Fibroblast of pulmonary artery (primary cell): ENCODE measurements at regions not wholly inside any gene's neighbourhood (a gene's known extent, or its start where the extent isn't known, plus 50 kb on each side); places are given as distances from the start of the nearest gene placed in this dataset.
"Not testable (repeated sequence)": the region's sequence is repeated elsewhere in the genome, so short reads cannot be mapped to it uniquely, and the experiment has no call there.

Experiments
- DNase-seq: peaks from one replicate; pipeline ENCODE4 v3.0.0-alpha.2; 2010; ENCODE audit warnings: low read depth
- H3K4me3 ChIP-seq: replicated peaks from 2 replicates; pipeline ENCODE4 v1.5.1; 2011; ENCODE audit warnings: low read depth, mild to moderate bottlenecking, control low read depth, low read length, moderate library complexity
- CTCF ChIP-seq: IDR thresholded peaks from 2 replicates; pipeline ENCODE4 v1.5.1; 2011; ENCODE audit warnings: mild to moderate bottlenecking, control low read depth, low read length, inconsistent platforms; ENCODE audit errors: missing control alignments

GRCh38 chr2:125756431-125756830, 899.5 kb upstream of the GYPC start:
- no peak for TF ChIP-seq CTCF
- no peak overlapping the region for H3K4me3 ChIP-seq
- DNase-seq, result no peak

- no peak overlapping the region for H3K4me3 ChIP-seq
- no peak for DNase-seq
- TF ChIP-seq CTCF, result no peak
Observed at GRCh38 chr2:125796784-125797183, 859.2 kb upstream of the GYPC start.

GRCh38 chr2:125797192-125797591, 858.8 kb upstream of the GYPC start:
- no peak for DNase-seq
- H3K4me3 ChIP-seq, result no peak overlapping the region
- TF ChIP-seq CTCF, result no peak

GRCh38 chr2:125822746-125823145, 833.2 kb upstream of the GYPC start:
- no peak overlapping the region for H3K4me3 ChIP-seq
- DNase-seq, result no peak
- TF ChIP-seq CTCF, result no peak

- H3K4me3 ChIP-seq, DNase-seq: not testable (repeated sequence)
Observed at GRCh38 chr2:125825781-125826180, 830.2 kb upstream of the GYPC start.

- no peak overlapping the region for H3K4me3 ChIP-seq
- TF ChIP-seq CTCF, result no peak
- no peak for DNase-seq
Observed at GRCh38 chr2:125837128-125837527, 818.8 kb upstream of the GYPC start.

GRCh38 chr2:125837611-125838010, 818.3 kb upstream of the GYPC start:
- H3K4me3 ChIP-seq, result no peak overlapping the region
- no peak for DNase-seq
- no peak for TF ChIP-seq CTCF

- no peak for DNase-seq
- H3K4me3 ChIP-seq, result no peak overlapping the region
- no peak for TF ChIP-seq CTCF
Observed at GRCh38 chr2:125839945-125840344, 816.0 kb upstream of the GYPC start.
